Mesenchymal stem cell (in vitro differentiated cells and primary cell): ENCODE measurements at regions not wholly inside any gene's neighbourhood (a gene's known extent, or its start where the extent isn't known, plus 50 kb on each side); places are given as distances from the start of the nearest gene placed in this dataset.

ENCODE experiments used
- DNase-seq: peaks from one replicate; pipeline ENCODE4 v3.0.0-alpha.2; 2013
- H2AFZ ChIP-seq: one replicate; pipeline ENCODE4 v1.6.1; 2013; ENCODE audit warnings: low read depth, mild to moderate bottlenecking, control low read depth, inconsistent platforms, low read length, moderate library complexity
- H2AK5ac ChIP-seq: 2 replicates; pipeline ENCODE4 v1.6.1; 2013; ENCODE audit warnings: low read length, moderate library complexity, mild to moderate bottlenecking, inconsistent platforms; ENCODE audit not compliant: severe bottlenecking
- H2BK120ac ChIP-seq: one replicate; pipeline ENCODE4 v1.6.1; 2013; ENCODE audit warnings: low read depth, mild to moderate bottlenecking, inconsistent platforms, low read length, moderate library complexity
- H2BK12ac ChIP-seq, 2 experiments: one replicate each; pipeline ENCODE4 v1.6.1; 2013; ENCODE audit warnings: inconsistent platforms in 2 of 2, low read length in 2 of 2, mild to moderate bottlenecking in 2 of 2, moderate library complexity in 2 of 2, control low read depth in 1 of 2
- H2BK15ac ChIP-seq: one replicate; pipeline ENCODE4 v1.6.1; 2013; ENCODE audit warnings: mild to moderate bottlenecking, low read depth, inconsistent platforms; ENCODE audit not compliant: poor library complexity, severe bottlenecking
- H2BK5ac ChIP-seq: 2 replicates; pipeline ENCODE4 v1.6.1; 2013; ENCODE audit warnings: low read depth, mild to moderate bottlenecking, low read length, control low read depth, inconsistent platforms; ENCODE audit not compliant: poor library complexity, severe bottlenecking
- H3K14ac ChIP-seq, 2 experiments: one replicate each; pipeline ENCODE4 v1.6.1; 2013; ENCODE audit warnings: inconsistent platforms in 2 of 2, low read length in 2 of 2, control low read depth in 1 of 2, mild to moderate bottlenecking in 1 of 2, moderate library complexity in 1 of 2
- H3K18ac ChIP-seq, 2 experiments: one replicate each; pipeline ENCODE4 v1.6.1; 2013; ENCODE audit warnings: inconsistent platforms in 2 of 2, low read length in 2 of 2, control low read depth in 1 of 2, low read depth in 1 of 2, mild to moderate bottlenecking in 1 of 2
- H3K23ac ChIP-seq, 2 experiments: one replicate each; pipeline ENCODE4 v1.6.1; 2013; ENCODE audit warnings: inconsistent platforms in 2 of 2, low read length in 2 of 2, mild to moderate bottlenecking in 2 of 2, moderate library complexity in 2 of 2, control low read depth in 1 of 2
- H3K27ac ChIP-seq: 2 replicates; pipeline ENCODE4 v1.5.1; 2013; ENCODE audit warnings: mild to moderate bottlenecking, moderate library complexity, low read length, control low read depth, inconsistent platforms; ENCODE audit not compliant: poor library complexity, severe bottlenecking
- H3K27me3 ChIP-seq, 2 experiments: 2 replicates each; pipeline versions ENCODE4 v1.6.1 to v1.7.0; 2013; ENCODE audit warnings: low read length in 2 of 2, mild to moderate bottlenecking in 2 of 2, moderate library complexity in 2 of 2, control low read depth in 1 of 2, inconsistent platforms in 1 of 2; ENCODE audit not compliant: control insufficient read depth in 1 of 2, insufficient read depth in 1 of 2
- H3K36me3 ChIP-seq, 2 experiments: 2 replicates each; pipeline versions ENCODE4 v1.6.1 to v1.7.0; 2013; ENCODE audit warnings: low read length in 2 of 2, control low read depth in 1 of 2, inconsistent platforms in 1 of 2, low read depth in 1 of 2, mild to moderate bottlenecking in 1 of 2; ENCODE audit not compliant: insufficient read depth in 2 of 2, control insufficient read depth in 1 of 2
- H3K4ac ChIP-seq, 2 experiments: one replicate each; pipeline ENCODE4 v1.6.1; 2013; ENCODE audit warnings: inconsistent platforms in 2 of 2, low read length in 2 of 2, mild to moderate bottlenecking in 2 of 2, moderate library complexity in 2 of 2, control low read depth in 1 of 2, low read depth in 1 of 2
- H3K4me1 ChIP-seq: 2 replicates; pipeline ENCODE4 v1.6.1; 2013; ENCODE audit warnings: low read depth, low read length, control low read depth; ENCODE audit not compliant: control insufficient read depth, insufficient read depth
- H3K4me2 ChIP-seq: 2 replicates; pipeline ENCODE4 v1.6.1; 2013; ENCODE audit warnings: low read length, mild to moderate bottlenecking, inconsistent platforms; ENCODE audit not compliant: poor library complexity, severe bottlenecking
- H3K4me3 ChIP-seq, 2 experiments: 2 replicates each; pipeline versions ENCODE4 v1.5.1 to v1.7.0; 2013; ENCODE audit warnings: low read length in 2 of 2, mild to moderate bottlenecking in 2 of 2, control low read depth in 1 of 2, low read depth in 1 of 2; ENCODE audit not compliant: insufficient read depth in 1 of 2
- H3K79me1 ChIP-seq: replicated peaks from 2 replicates; pipeline ENCODE4 v1.6.1; 2013; ENCODE audit warnings: mild to moderate bottlenecking, control low read depth, low read length, inconsistent platforms; ENCODE audit not compliant: poor library complexity, severe bottlenecking
- H3K9ac ChIP-seq: 2 replicates; pipeline ENCODE4 v1.7.0; 2013; ENCODE audit warnings: mild to moderate bottlenecking, low read length, moderate library complexity
- H3K9me3 ChIP-seq: 2 replicates; pipeline ENCODE4 v1.7.0; 2013; ENCODE audit warnings: mild to moderate bottlenecking, low read length; ENCODE audit not compliant: control insufficient read depth
- H4K8ac ChIP-seq: one replicate; pipeline ENCODE4 v1.6.1; 2013; ENCODE audit warnings: inconsistent platforms, mild to moderate bottlenecking, low read length, moderate library complexity
- H4K91ac ChIP-seq: one replicate; pipeline ENCODE4 v1.6.1; 2013; ENCODE audit warnings: mild to moderate bottlenecking, low read length, inconsistent platforms
- WGBS: methylation state at CpG from one replicate; pipeline ENCODE4 v1.1.7; 2013; ENCODE audit warnings: mixed read lengths; 5-methylcytosine and 5-hydroxymethylcytosine counted together

- no peak overlapping the region for H2BK12ac ChIP-seq
- no peak overlapping the region for H3K14ac ChIP-seq
- H4K8ac ChIP-seq, result no peak overlapping the region
- no peak overlapping the region for H3K4ac ChIP-seq
- no peaks in the 10 kb centered on the region for H3K4me1 ChIP-seq
- H3K79me1 ChIP-seq, result no peaks in the 10 kb centered on the region
- H3K23ac ChIP-seq, result no peak overlapping the region
- no peaks in the 10 kb centered on the region for H3K9me3 ChIP-seq
- H4K91ac ChIP-seq, result no peak overlapping the region
- no peaks in the 10 kb centered on the region for H3K27me3 ChIP-seq
- DNase-seq, result no peak
- no peak overlapping the region for H2BK5ac ChIP-seq
- no peak overlapping the region for H2AFZ ChIP-seq
- no peak overlapping the region for H2BK15ac ChIP-seq
- no peak overlapping the region for H2BK120ac ChIP-seq
- no peak overlapping the region for H3K9ac ChIP-seq
- H3K18ac ChIP-seq, result no peak overlapping the region
- no peaks in the 10 kb centered on the region for H3K36me3 ChIP-seq
- H3K4me2 ChIP-seq, result no peak overlapping the region
- no peak overlapping the region for H3K4me3 ChIP-seq
- no peak overlapping the region for H2AK5ac ChIP-seq
- WGBS, result 79% methylated on average over 5 of the region's 5 CpGs
- H3K27ac ChIP-seq, result no peak overlapping the region
Measured at GRCh38 chr15:91789136-91789535, 64.4 kb upstream of the SLCO3A1 start.

GRCh38 chr15:91790836-91791235 lies 62.7 kb upstream of the SLCO3A1 start:
- H3K18ac ChIP-seq, result no peak overlapping the region
- H3K23ac ChIP-seq, result no peak overlapping the region
- H3K4me1 ChIP-seq, result no peaks in the 10 kb centered on the region
- 58% methylated on average over 3 of the region's 3 CpGs for WGBS
- no peaks in the 10 kb centered on the region for H3K36me3 ChIP-seq
- no peaks in the 10 kb centered on the region for H3K27me3 ChIP-seq
- H4K8ac ChIP-seq, result no peak overlapping the region
- H2AFZ ChIP-seq, result no peak overlapping the region
- no peak overlapping the region for H2AK5ac ChIP-seq
- no peak overlapping the region for H3K9ac ChIP-seq
- no peak overlapping the region for H2BK120ac ChIP-seq
- no peak overlapping the region for H4K91ac ChIP-seq
- no peak overlapping the region for H2BK12ac ChIP-seq
- peak overlapping the region in 1 of 2 experiments; percentile 39 for H3K4me3 ChIP-seq
- H3K4ac ChIP-seq, result no peak overlapping the region
- DNase-seq, result no peak
- no peak overlapping the region for H3K14ac ChIP-seq
- no peak overlapping the region for H3K4me2 ChIP-seq
- no peaks in the 10 kb centered on the region for H3K9me3 ChIP-seq
- no peak overlapping the region for H2BK5ac ChIP-seq
- H2BK15ac ChIP-seq, result no peak overlapping the region
- no peak overlapping the region for H3K27ac ChIP-seq
- H3K79me1 ChIP-seq, result no peaks in the 10 kb centered on the region

- H3K4ac ChIP-seq, result no peak overlapping the region
- H3K4me1 ChIP-seq, result no peaks in the 10 kb centered on the region
- H4K8ac ChIP-seq, result no peak overlapping the region
- no peak overlapping the region for H2BK15ac ChIP-seq
- H3K18ac ChIP-seq, result no peak overlapping the region
- DNase-seq, result no peak
- no peak overlapping the region for H2AK5ac ChIP-seq
- no peak overlapping the region for H3K27ac ChIP-seq
- no peak overlapping the region for H3K4me3 ChIP-seq
- H3K23ac ChIP-seq, result no peak overlapping the region
- H3K36me3 ChIP-seq, result no peaks in the 10 kb centered on the region
- no peaks in the 10 kb centered on the region for H3K27me3 ChIP-seq
- H2AFZ ChIP-seq, result no peak overlapping the region
- H2BK12ac ChIP-seq, result no peak overlapping the region
- no peak overlapping the region for H2BK5ac ChIP-seq
- H3K9ac ChIP-seq, result no peak overlapping the region
- peak overlapping the region in 1 of 2 experiments; percentile 15 for H3K14ac ChIP-seq
- H3K79me1 ChIP-seq, result no peaks in the 10 kb centered on the region
- H4K91ac ChIP-seq, result no peak overlapping the region
- H2BK120ac ChIP-seq, result no peak overlapping the region
- no peak overlapping the region for H3K4me2 ChIP-seq
- H3K9me3 ChIP-seq, result no peaks in the 10 kb centered on the region
- WGBS, result 92% methylated on average over 6 of the region's 6 CpGs
Measured at GRCh38 chr15:91793771-91794170, 59.7 kb upstream of the SLCO3A1 start.

- Histone ChIP-seq H3K4me1 (no peaks in the 10 kb centered on the region), H3K36me3 (no peaks in the 10 kb centered on the region), H3K14ac (no peak overlapping the region), H3K27ac (no peak overlapping the region), H3K79me1 (no peaks in the 10 kb centered on the region), H2BK120ac (no peak overlapping the region), H2BK12ac (no peak overlapping the region), H4K91ac (no peak overlapping the region), H2AFZ (no peak overlapping the region), H3K4me2 (no peak overlapping the region), H3K9ac (peak overlapping the region; percentile 14), H3K18ac (no peak overlapping the region), H3K4ac (no peak overlapping the region), H3K27me3 (no peaks in the 10 kb centered on the region), H3K4me3 (no peak overlapping the region), H3K9me3 (no peaks in the 10 kb centered on the region), H2BK5ac (no peak overlapping the region), H2BK15ac (no peak overlapping the region), H4K8ac (no peak overlapping the region), H2AK5ac (no peak overlapping the region), H3K23ac (no peak overlapping the region)
- no CpG with 5 or more reads among the region's 1 CpG for WGBS
- no peak for DNase-seq
Measured at GRCh38 chr15:91795235-91795634, 58.3 kb upstream of the SLCO3A1 start.
